ENCODE measurements at regions not wholly inside any gene's neighbourhood (a gene's known extent, or its start where the extent isn't known, plus 50 kb on each side); places are given as distances from the start of the nearest gene placed in this dataset.
"Not testable (repeated sequence)": the region's sequence is repeated elsewhere in the genome, so short reads cannot be mapped to it uniquely, and the experiment has no call there.

- no peak for DNase-seq
Observed at GRCh38 chr2:59770651-59771050, 782.8 kb downstream of the BCL11A start.

GRCh38 chr2:59761966-59762365 lies 791.5 kb downstream of the BCL11A start:
- no peak for DNase-seq

GRCh38 chr2:59756150-59756549 lies 797.3 kb downstream of the BCL11A start:
- DNase-seq: no peak

- no peak for DNase-seq
Observed at GRCh38 chr2:59754011-59754735, 799.3 kb downstream of the BCL11A start.

- no peak for DNase-seq
Observed at GRCh38 chr2:59752512-59752911, 800.9 kb downstream of the BCL11A start.

- DNase-seq: no peak
Observed at GRCh38 chr2:59752071-59752470, 801.4 kb downstream of the BCL11A start.

GRCh38 chr2:59751214-59751613 lies 802.2 kb downstream of the BCL11A start:
- not testable (repeated sequence) for DNase-seq

- DNase-seq: no peak
Observed at GRCh38 chr2:59746291-59746690, 807.2 kb downstream of the BCL11A start.

GRCh38 chr2:59745085-59745484 lies 808.4 kb downstream of the BCL11A start:
- no peak for DNase-seq

- DNase-seq: no peak
Observed at GRCh38 chr2:59744436-59744835, 809.0 kb downstream of the BCL11A start.

- no peak for DNase-seq
Observed at GRCh38 chr2:59741840-59742239, 811.6 kb downstream of the BCL11A start.

- no peak for DNase-seq
Observed at GRCh38 chr2:59739166-59739565, 814.3 kb downstream of the BCL11A start.

- DNase-seq: no peak
Observed at GRCh38 chr2:59737299-59737698, 816.2 kb downstream of the BCL11A start.

GRCh38 chr2:59734743-59735142 lies 818.7 kb downstream of the BCL11A start:
- no peak for DNase-seq

GRCh38 chr2:59733970-59734369 lies 819.5 kb downstream of the BCL11A start:
- no peak for DNase-seq

- DNase-seq: no peak
Observed at GRCh38 chr2:59733567-59733930, 819.9 kb downstream of the BCL11A start.

GRCh38 chr2:59732871-59733566 lies 820.4 kb downstream of the BCL11A start:
- no peak for DNase-seq

- no peak for DNase-seq
Observed at GRCh38 chr2:59727121-59727590, 826.3 kb downstream of the BCL11A start.

- peak; percentile 6 for DNase-seq
Observed at GRCh38 chr2:59726228-59727120, 827.0 kb downstream of the BCL11A start.

- no peak for DNase-seq
Observed at GRCh38 chr2:59724746-59725145, 828.7 kb downstream of the BCL11A start.

GRCh38 chr2:59720296-59720866 lies 833.1 kb downstream of the BCL11A start:
- no peak for DNase-seq

- no peak for DNase-seq
Observed at GRCh38 chr2:59713577-59713976, 839.9 kb downstream of the BCL11A start.

- DNase-seq: no peak
Observed at GRCh38 chr2:59711121-59711520, 842.3 kb downstream of the BCL11A start.

All from OCI-M1 (cell line).